ENCODE measurements at regions not wholly inside any gene's neighbourhood (a gene's known extent, or its start where the extent isn't known, plus 50 kb on each side); places are given as distances from the start of the nearest gene placed in this dataset.

DNA sequence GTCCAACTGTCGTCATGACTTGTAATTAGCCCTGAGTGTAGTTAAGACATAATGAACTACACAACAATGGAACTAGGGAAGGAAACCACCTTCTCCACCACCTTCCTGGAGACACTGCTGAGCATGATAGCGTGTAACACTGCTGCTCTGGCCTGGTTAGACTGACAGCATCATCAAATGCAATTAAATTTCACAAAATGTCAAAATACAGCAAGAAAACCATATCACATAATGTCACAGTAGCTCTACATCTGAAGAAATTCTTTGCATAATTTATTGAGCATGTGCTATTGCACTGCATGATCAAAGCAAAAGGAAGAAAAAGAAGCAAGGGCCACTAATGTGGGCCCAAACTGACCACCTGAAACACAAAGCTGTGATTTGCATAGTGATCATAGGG, 321.8 kb upstream of the TMTC1 start:
- no peak for TF ChIP-seq POLR2A (IDR thresholded peaks at IDR 0.05; ENCODE audit: low read depth, low read length)
- no peak for TF ChIP-seq POLR2AphosphoS5 (IDR thresholded peaks at IDR 0.05; ENCODE audit: low read depth, low read length)
- no peak for TF ChIP-seq TAF1 (IDR thresholded peaks at IDR 0.05; ENCODE audit: low read depth, low read length)
- TF ChIP-seq POU2F2 (IDR thresholded peaks at IDR 0.05; ENCODE audit: low read depth, low read length): no peak
- TF ChIP-seq SPI1 (IDR thresholded peaks at IDR 0.05; ENCODE audit: low read depth, low read length): no peak

Data from GM12891 (cell line).